NCI-H1436 treated with DMSO at 0.1 percent for 48 hours (cell line): ENCODE measurements at regions not wholly inside any gene's neighbourhood (a gene's known extent, or its start where the extent isn't known, plus 50 kb on each side); places are given as distances from the start of the nearest gene placed in this dataset.

Experiments used
- DNase-seq: peaks from one replicate; lab custom pipeline; 2025; lab: John Stamatoyannopoulos, UW

GRCh38 chr3:69535613-69536012, 149.7 kb upstream of the FRMD4B start:
- no peak for DNase-seq

DNA sequence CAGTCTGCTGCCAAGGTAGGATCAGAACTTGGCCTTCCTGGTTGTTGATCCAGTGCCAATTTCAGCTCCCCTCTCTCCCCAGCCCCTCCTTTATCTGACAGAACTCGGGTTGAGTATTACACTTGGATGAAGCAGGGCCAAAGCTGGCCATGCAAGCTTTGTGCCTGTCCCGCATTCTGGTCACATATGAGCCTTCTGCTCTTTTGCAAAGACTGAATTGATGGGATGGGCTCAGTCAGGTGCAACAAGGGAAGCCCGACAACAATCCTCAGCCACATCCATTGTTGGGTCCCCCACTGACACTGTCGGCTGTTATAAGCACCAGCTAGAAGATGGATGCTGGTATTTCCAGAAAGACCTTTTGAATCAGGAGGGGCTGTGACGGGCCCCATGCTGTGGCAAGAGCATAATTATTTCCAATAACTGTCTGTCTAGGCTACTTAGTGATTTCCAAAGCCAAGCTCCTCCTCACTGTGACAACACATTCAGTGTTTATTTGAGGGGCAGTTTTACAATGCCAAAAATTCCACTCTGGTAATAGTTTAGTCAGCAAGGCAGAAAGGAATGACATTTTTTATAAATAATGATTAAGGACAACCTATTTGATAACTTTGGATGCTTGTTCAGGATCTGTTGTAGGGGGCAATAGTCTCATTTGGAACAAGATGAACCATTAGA, 146.8 kb upstream of the FRMD4B start:
- DNase-seq, result no peak

GRCh38 chr3:69531576-69532546, 146.0 kb upstream of the FRMD4B start:
- DNase-seq, result no peak

- DNase-seq, result no peak
These were observed 144.7 kb upstream of the FRMD4B start for GRCh38 chr3:69530554-69530953.

GRCh38 chr3:69527498-69527897, 141.6 kb upstream of the FRMD4B start:
- DNase-seq, result no peak

DNA sequence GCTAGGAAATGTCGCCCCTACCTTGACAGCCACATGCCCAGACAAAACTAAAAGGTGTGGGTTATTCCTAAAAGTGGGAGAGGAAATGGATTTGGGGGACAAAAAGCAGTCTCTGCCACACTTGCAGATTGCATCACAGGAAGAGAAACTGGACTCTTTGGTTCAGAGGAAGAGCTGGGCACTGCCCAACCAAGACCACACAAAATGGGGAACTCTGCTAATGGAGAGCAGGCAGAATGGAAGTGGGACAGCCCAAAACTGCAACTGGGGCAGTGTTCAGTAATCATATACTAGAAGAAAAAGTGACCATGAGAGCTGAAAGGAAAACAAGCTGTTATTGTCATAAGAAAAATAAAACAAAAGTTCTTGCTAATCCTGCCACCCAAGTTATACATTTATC, 138.9 kb upstream of the FRMD4B start:
- DNase-seq, result no peak

GRCh38 chr3:69521286-69521685, 135.4 kb upstream of the FRMD4B start:
- DNase-seq, result no peak

DNA sequence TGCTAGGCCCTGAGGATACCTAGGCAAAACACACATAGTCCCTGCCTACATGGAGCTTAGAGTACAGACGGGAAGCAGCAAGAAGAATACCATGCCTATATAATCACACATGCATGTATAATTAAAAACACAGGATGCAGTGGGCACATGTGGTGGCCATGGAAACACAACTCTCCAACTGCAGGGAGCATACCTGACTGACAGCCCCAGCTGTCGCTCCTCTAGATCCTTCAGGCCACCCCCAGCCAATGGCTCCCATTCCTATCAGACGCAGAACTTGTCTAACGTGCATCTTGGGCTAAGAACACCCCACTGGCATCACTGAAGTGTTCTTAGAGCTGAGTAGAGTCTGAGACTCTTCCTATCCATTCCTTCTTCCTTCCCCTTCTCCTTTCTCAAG, 125.5 kb upstream of the FRMD4B start:
- DNase-seq, result no peak

GRCh38 chr3:69510481-69511030, 124.7 kb upstream of the FRMD4B start:
- DNase-seq, result no peak

DNA sequence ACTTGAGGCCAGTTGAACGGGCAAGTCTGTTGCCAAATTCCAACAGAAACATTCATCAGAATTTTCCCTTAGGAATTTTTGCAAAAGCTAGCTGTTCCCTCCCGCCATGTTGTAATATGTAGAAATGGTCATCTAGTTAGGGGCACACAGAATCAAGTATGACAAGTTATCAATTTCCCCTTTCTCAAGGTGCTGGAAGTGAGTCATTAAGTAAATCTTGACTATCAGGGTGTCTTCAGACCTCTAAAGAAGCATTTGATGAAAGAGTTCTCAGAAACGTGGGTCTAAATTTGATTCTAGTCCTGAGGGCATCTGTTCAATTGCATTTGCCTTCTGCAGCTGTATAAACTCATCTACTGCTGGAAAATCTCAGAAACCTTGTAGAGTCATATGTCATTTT, 123.4 kb upstream of the FRMD4B start:
- DNase-seq, result no peak

DNA sequence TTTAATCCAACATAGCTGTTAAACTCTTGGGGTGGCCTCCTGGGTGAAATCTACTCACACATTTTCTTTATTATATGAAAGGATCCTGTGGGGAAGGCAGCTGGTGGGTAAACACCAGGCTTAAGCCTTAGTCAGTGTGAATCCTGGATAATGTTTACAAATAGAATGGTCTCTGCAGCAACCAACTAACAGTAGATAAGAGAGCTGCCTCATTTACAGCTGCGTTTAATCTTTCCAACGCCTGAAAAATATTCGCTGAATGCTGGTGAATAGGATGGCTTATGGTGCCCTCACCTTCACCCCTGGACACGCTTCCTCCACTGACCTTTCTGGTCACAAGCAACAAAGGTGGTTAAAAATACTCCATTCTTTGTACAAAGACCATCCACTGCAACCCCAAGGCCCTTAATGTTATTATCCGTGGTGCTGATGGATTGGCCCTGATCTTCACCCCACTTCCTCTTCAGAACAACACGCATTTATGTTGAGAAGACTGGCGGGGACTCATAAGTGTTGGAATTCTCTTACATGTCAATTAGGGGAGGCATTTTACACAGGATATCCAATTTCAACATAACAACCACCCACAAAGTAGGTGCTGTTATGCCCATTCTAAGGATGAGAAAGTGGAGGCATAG, 120.0 kb upstream of the FRMD4B start:
- no peak for DNase-seq

DNA sequence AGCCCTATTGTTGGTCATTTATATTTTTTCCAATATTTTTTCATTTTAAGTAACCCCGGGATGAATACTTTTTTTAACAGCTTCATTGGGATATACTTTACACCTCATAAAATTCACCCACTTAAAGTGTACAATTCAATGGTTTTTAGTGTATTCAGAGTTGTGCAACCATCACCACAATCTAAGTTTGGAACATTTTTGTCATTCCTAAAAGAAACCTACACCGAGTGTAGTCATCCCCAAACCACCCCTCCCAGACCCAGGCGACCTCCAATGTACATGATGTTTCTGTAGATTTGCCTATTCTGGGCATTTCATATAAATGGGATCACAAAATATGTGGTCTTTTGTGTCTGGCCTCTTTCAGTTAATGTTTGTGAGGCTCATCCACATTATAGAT, 118.3 kb upstream of the FRMD4B start:
- no peak for DNase-seq

DNA sequence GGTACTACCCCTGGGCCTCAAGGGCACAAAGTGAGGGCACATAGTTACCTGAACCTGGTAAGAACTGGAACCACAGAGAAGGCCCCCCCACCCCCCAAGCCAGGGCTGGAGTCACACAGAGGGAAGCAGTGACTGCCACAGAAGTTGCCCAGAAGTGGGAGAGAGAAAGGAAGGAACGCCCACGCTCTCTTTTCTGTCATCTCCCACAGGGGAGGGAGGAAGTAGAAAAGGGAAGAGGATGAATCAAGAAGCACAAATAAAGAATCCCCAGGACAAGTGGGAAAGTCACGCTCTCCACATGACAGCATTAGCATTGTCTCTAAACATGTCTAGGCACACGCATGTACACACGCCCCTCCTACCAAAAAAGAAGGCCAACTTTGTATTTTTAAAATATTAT, 114.7 kb upstream of the FRMD4B start:
- DNase-seq, result no peak

DNA sequence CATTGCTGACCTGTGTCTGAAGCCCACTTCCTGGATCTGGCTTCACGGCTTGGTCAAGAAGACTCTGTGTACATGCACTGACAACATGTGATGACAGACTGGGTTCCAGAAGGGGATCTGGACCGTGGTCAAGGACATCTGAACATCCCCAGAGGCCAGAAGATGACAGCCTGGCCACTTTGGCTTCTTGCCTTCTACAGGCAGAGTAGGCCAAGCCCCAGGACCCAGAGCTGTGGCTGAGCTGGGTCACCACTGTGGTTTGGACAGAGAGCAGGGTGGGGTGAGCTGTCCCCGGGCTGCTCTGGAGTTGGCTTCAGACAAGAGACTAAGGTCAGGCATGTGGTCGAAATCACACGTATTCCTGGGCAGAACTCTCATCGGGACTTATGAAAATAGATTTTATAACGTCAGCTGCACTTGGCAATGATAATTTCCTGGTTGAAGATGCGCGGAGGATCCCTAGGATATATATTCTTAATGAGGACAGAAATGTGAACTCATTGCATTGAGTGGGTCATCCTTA, 114.1 kb upstream of the FRMD4B start:
- DNase-seq, result no peak

GRCh38 chr3:69499422-69499821, 113.5 kb upstream of the FRMD4B start:
- DNase-seq, result no peak

GRCh38 chr3:69496856-69497255, 111.0 kb upstream of the FRMD4B start:
- DNase-seq, result no peak

GRCh38 chr3:69494185-69494584, 108.3 kb upstream of the FRMD4B start:
- DNase-seq, result no peak

DNA sequence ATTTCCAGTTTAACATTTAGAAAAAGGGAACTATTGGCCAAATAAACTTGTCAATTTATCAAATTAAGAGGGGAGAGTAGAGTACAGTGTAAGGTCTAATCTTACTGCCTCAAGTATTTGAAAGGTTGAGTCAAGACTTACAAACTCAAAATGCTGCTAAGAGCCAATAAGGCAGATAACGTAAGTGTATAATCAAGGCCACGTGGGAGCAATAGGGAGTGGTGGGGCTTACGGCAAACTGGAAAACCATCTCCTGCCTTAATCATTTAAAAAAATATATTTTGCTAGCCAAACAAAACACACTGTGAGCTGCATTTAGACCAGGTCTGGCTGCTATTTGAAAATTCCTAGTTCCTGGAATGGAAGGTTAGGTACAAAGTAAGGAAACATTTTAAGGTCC, 107.3 kb upstream of the FRMD4B start:
- no peak for DNase-seq

GRCh38 chr3:69491975-69492374, 106.1 kb upstream of the FRMD4B start:
- DNase-seq, result no peak

GRCh38 chr3:69490971-69491370, 105.1 kb upstream of the FRMD4B start:
- DNase-seq, result no peak

GRCh38 chr3:69490235-69490634, 104.3 kb upstream of the FRMD4B start:
- DNase-seq, result no peak

GRCh38 chr3:69488026-69488425, 102.1 kb upstream of the FRMD4B start:
- no peak for DNase-seq
